PC-9 (cell line): ENCODE measurements at regions not wholly inside any gene's neighbourhood (a gene's known extent, or its start where the extent isn't known, plus 50 kb on each side); places are given as distances from the start of the nearest gene placed in this dataset.

Experiments used
- EZH2 ChIP-seq: fragments of 200-600 bp; sonication (generic); IDR thresholded peaks from 2 replicates; pipeline ENCODE4 v1.8.0; 2017; ENCODE audit warnings: antibody characterized with exemption, low read depth
- TF ChIP-seq, protein P1 (sequence below): fragments of 200-600 bp; sonication (generic); conservative IDR thresholded peaks from 2 replicates; pipeline ENCODE4 v1.6.1; 2017; ENCODE audit warnings: mixed run types, antibody characterized with exemption, mild to moderate bottlenecking, moderate library complexity

DNA sequence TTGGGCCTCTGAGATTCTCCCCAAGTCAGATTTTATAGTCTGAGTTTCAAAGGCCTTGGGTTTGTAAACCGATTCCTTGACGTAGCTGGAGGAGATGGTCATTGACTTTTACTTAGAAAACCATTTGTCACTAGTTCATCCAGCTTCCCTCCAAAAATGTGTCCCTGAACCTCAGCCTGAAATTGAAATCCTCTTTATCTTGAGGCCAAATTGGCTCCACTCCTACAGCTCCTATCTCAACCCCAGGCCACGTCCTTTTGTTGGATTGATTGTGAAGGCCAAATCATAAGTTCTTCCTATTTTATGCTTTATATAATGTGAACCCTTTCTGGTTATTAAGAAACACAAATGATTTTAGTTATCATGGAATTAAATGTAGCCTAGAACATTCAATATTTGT is 193.9 kb upstream of the SUCLG2 start:
- TF ChIP-seq, protein P1, sequence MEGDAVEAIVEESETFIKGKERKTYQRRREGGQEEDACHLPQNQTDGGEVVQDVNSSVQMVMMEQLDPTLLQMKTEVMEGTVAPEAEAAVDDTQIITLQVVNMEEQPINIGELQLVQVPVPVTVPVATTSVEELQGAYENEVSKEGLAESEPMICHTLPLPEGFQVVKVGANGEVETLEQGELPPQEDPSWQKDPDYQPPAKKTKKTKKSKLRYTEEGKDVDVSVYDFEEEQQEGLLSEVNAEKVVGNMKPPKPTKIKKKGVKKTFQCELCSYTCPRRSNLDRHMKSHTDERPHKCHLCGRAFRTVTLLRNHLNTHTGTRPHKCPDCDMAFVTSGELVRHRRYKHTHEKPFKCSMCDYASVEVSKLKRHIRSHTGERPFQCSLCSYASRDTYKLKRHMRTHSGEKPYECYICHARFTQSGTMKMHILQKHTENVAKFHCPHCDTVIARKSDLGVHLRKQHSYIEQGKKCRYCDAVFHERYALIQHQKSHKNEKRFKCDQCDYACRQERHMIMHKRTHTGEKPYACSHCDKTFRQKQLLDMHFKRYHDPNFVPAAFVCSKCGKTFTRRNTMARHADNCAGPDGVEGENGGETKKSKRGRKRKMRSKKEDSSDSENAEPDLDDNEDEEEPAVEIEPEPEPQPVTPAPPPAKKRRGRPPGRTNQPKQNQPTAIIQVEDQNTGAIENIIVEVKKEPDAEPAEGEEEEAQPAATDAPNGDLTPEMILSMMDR, result no peak
- TF ChIP-seq EZH2, result no peak
